OCI-LY3 (cell line): ENCODE measurements at regions not wholly inside any gene's neighbourhood (a gene's known extent, or its start where the extent isn't known, plus 50 kb on each side); places are given as distances from the start of the nearest gene placed in this dataset.

Experiments
- H2AFZ ChIP-seq: fragments of 200-600, 300-600 bp; shearing (Covaris generic); 2 replicates; pipeline ENCODE4 v1.6.0; 2014; ENCODE audit warnings: antibody characterized with exemption, low read depth, low read length
- H3K27ac ChIP-seq: fragments of 200-600, 300-600 bp; sonication (generic); 2 replicates; pipeline ENCODE4 v1.5.1; 2014; ENCODE audit warnings: mild to moderate bottlenecking, low read length, moderate library complexity, mixed read lengths
- H3K27me3 ChIP-seq: fragments of 200-600, 300-600 bp; sonication (generic); 2 replicates; pipeline ENCODE4 v1.6.1; 2014; ENCODE audit warnings: low read depth, low read length, mixed read lengths
- H3K36me3 ChIP-seq: fragments of 200-600, 300-600 bp; sonication (generic); replicated peaks from 2 replicates; pipeline ENCODE3; 2014; ENCODE audit warnings: low read depth, low read length, mixed read lengths
- H3K4me1 ChIP-seq: fragments of 300-600, 200-600 bp; sonication (generic); 2 replicates; pipeline ENCODE4 v1.6.1; 2014; ENCODE audit warnings: low read length, mixed read lengths
- H3K4me2 ChIP-seq: fragments of 200-600, 300-600 bp; sonication (generic); 2 replicates; pipeline ENCODE4 v1.6.1; 2014; ENCODE audit warnings: low read length, mixed read lengths
- H3K4me3 ChIP-seq: fragments of 300-600, 200-600 bp; sonication (generic); 2 replicates; pipeline ENCODE4 v1.5.1; 2014; ENCODE audit warnings: antibody characterized with exemption, mild to moderate bottlenecking, low read length, moderate library complexity
- H3K79me2 ChIP-seq: fragments of 300-600, 200-600 bp; shearing (Covaris generic); 2 replicates; pipeline ENCODE4 v1.6.1; 2014; ENCODE audit warnings: mild to moderate bottlenecking, low read length, mixed read lengths
- H3K9ac ChIP-seq: fragments of 300-600, 200-600 bp; shearing (Covaris generic); 2 replicates; pipeline ENCODE4 v1.6.0; 2014; ENCODE audit warnings: mild to moderate bottlenecking, low read length, moderate library complexity
- H3K9me3 ChIP-seq: fragments of 200-600, 300-600 bp; shearing (Covaris generic); 2 replicates; pipeline ENCODE4 v1.6.1; 2014; ENCODE audit warnings: low read length, mixed read lengths; ENCODE audit not compliant: insufficient read depth
- H4K20me1 ChIP-seq: fragments of 200-600, 300-600 bp; sonication (generic); 2 replicates; pipeline ENCODE4 v1.6.1; 2016; ENCODE audit warnings: low read length, mixed read lengths; ENCODE audit not compliant: insufficient read depth
- CTCF ChIP-seq: fragments of 200-600, 300-600 bp; sonication (generic); IDR thresholded peaks from 2 replicates; pipeline ENCODE4 v1.5.1; 2014; ENCODE audit warnings: antibody characterized with exemption, low read length, low read depth
- EZH2phosphoT487 ChIP-seq: fragments of 200-600 bp; shearing (Covaris generic); IDR thresholded peaks from 2 replicates; pipeline ENCODE4 v1.6.1; 2018; ENCODE audit warnings: antibody characterized with exemption, mixed run types, low read depth

- Histone ChIP-seq H4K20me1 (no peaks in the 10 kb centered on the region), H2AFZ (no peak overlapping the region), H3K27ac (no peak overlapping the region)
Measured at GRCh38 chr5:141800617-141801016, 77.6 kb downstream of the PCDH1 start.

GRCh38 chr5:141799507-141800167, 78.6 kb downstream of the PCDH1 start:
- Histone ChIP-seq H3K4me2 (no peak overlapping the region), H2AFZ (no peak overlapping the region), H3K4me1 (no peaks in the 10 kb centered on the region), H3K79me2 (no peaks in the 10 kb centered on the region), H3K4me3 (no peak overlapping the region), H3K9ac (no peak overlapping the region), H4K20me1 (no peaks in the 10 kb centered on the region), H3K27me3 (peaks cover 4% of the 10 kb centered on the region; the same call in 1 of the 2 replicates), H3K36me3 (no peaks in the 10 kb centered on the region), H3K27ac (no peak overlapping the region), H3K9me3 (no peaks in the 10 kb centered on the region)
- TF ChIP-seq CTCF (no peak), EZH2phosphoT487 (no peak)

More at GRCh38 chr5:141800617-141801016, 77.6 kb downstream of the PCDH1 start:
- Histone ChIP-seq H3K36me3 (no peaks in the 10 kb centered on the region), H3K4me2 (no peak overlapping the region), H3K79me2 (no peaks in the 10 kb centered on the region), H3K27me3 (peaks cover 4% of the 10 kb centered on the region; the same call in 1 of the 2 replicates), H3K4me3 (no peak overlapping the region), H3K9ac (no peak overlapping the region), H3K9me3 (no peaks in the 10 kb centered on the region), H3K4me1 (no peaks in the 10 kb centered on the region)
- TF ChIP-seq EZH2phosphoT487 (no peak), CTCF (no peak)

GRCh38 chr5:141797425-141797824, 80.8 kb downstream of the PCDH1 start:
- Histone ChIP-seq H3K4me3 (no peak overlapping the region), H3K27ac (no peak overlapping the region), H2AFZ (no peak overlapping the region), H3K4me1 (no peaks in the 10 kb centered on the region), H3K9ac (no peak overlapping the region), H3K36me3 (no peaks in the 10 kb centered on the region), H3K27me3 (no peaks in the 10 kb centered on the region), H3K4me2 (no peak overlapping the region), H3K79me2 (no peaks in the 10 kb centered on the region), H3K9me3 (no peaks in the 10 kb centered on the region), H4K20me1 (no peaks in the 10 kb centered on the region)
- TF ChIP-seq EZH2phosphoT487 (no peak), CTCF (no peak)

GRCh38 chr5:141795421-141795820, 82.8 kb downstream of the PCDH1 start:
- Histone ChIP-seq H3K4me2 (no peak overlapping the region), H3K4me1 (no peaks in the 10 kb centered on the region), H4K20me1 (no peaks in the 10 kb centered on the region), H3K36me3 (no peaks in the 10 kb centered on the region), H3K27me3 (no peaks in the 10 kb centered on the region), H3K27ac (no peak overlapping the region), H3K9ac (no peak overlapping the region), H2AFZ (no peak overlapping the region), H3K4me3 (no peak overlapping the region), H3K79me2 (no peaks in the 10 kb centered on the region), H3K9me3 (no peaks in the 10 kb centered on the region)
- TF ChIP-seq EZH2phosphoT487 = no peak
- no peak for TF ChIP-seq CTCF
